SK-N-SH (cell line): ENCODE measurements at regions not wholly inside any gene's neighbourhood (a gene's known extent, or its start where the extent isn't known, plus 50 kb on each side); places are given as distances from the start of the nearest gene placed in this dataset.

Source experiments
- CTCF ChIA-PET: fragments of 300-600, 350-600 bp; formaldehyde crosslinking; extraction: SDS; loops from one replicate; lab custom pipeline; 2021; lab: Yijun Ruan, JAX
- POLR2A ChIA-PET: fragments of 350-600 bp; sonication (Branson Sonifier 250); formaldehyde crosslinking; extraction: SDS; loops from one replicate; lab custom pipeline; 2020; ENCODE audit warnings: antibody characterized with exemption, inconsistent platforms; lab: Yijun Ruan, JAX
- DNase-seq: peaks from one replicate; pipeline ENCODE4 v3.0.0; 2012
- H2AFZ ChIP-seq: fragments of 200-600 bp; sonication (generic); 2 replicates; pipeline ENCODE4 v1.8.1; 2016; ENCODE audit warnings: antibody characterized with exemption, mild to moderate bottlenecking, low read depth
- H3F3A ChIP-seq: fragments of 200-600 bp; sonication (generic); replicated peaks from 2 replicates; pipeline ENCODE3; 2016; ENCODE audit warnings: antibody characterized with exemption, mild to moderate bottlenecking; ENCODE audit not compliant: insufficient read depth
- H3K27ac ChIP-seq, 2 experiments: fragments of 200-500 bp in 1 of 2; fragments of 200-600 bp in 1 of 2; sonication (Bioruptor generic) in 1 of 2; sonication (generic), shearing (Covaris generic) in 1 of 2; 2 replicates each; pipeline versions ENCODE4 v1.5.1 to v1.6.1; 2014 to 2016; ENCODE audit warnings: low read depth in 2 of 2, inconsistent platforms in 1 of 2, low read length in 1 of 2, mild to moderate bottlenecking in 1 of 2, mixed read lengths in 1 of 2
- H3K27me3 ChIP-seq: fragments of 200-600 bp; sonication (generic), shearing (Covaris generic); 2 replicates; pipeline ENCODE4 v1.6.1; 2016; ENCODE audit warnings: mixed run types; ENCODE audit not compliant: insufficient read depth
- H3K36me3 ChIP-seq, 2 experiments: fragments of 200-500 bp in 1 of 2; fragments of 200-600 bp in 1 of 2; sonication (Bioruptor generic) in 1 of 2; sonication (generic) in 1 of 2; replicated peaks in 1 of 2; 2 replicates each; pipeline versions ENCODE3 to v1.5.1; 2014 to 2016; ENCODE audit warnings: low read length in 1 of 2, mild to moderate bottlenecking in 1 of 2; ENCODE audit not compliant: insufficient read depth in 2 of 2, control insufficient read depth in 1 of 2
- H3K4me1 ChIP-seq, 2 experiments: fragments of 200-500 bp in 1 of 2; fragments of 200-600 bp in 1 of 2; sonication (Bioruptor generic) in 1 of 2; sonication (generic), shearing (Covaris generic) in 1 of 2; 2 replicates each; pipeline versions ENCODE4 v1.5.1 to v1.6.1; 2014 to 2016; ENCODE audit warnings: low read depth in 1 of 2, low read length in 1 of 2, mixed run types in 1 of 2; ENCODE audit not compliant: insufficient read depth in 2 of 2, control insufficient read depth in 1 of 2
- H3K4me2 ChIP-seq: fragments of 200-600 bp; sonication (generic), shearing (Covaris generic); 2 replicates; pipeline ENCODE4 v1.6.1; 2017; ENCODE audit warnings: mixed run types
- H3K4me3 ChIP-seq, 2 experiments: fragments of 200-500 bp in 1 of 2; fragments of 200-600 bp in 1 of 2; sonication (Bioruptor generic) in 1 of 2; sonication (generic), shearing (Covaris generic) in 1 of 2; 2 replicates each; pipeline versions ENCODE4 v1.5.1 to v1.8.1; 2014 to 2016; ENCODE audit warnings: low read depth in 2 of 2, inconsistent platforms in 1 of 2, low read length in 1 of 2, mild to moderate bottlenecking in 1 of 2, mixed read lengths in 1 of 2, moderate library complexity in 1 of 2
- H3K79me2 ChIP-seq: fragments of 200-600 bp; sonication (generic); 2 replicates; pipeline ENCODE4 v1.8.1; 2017; ENCODE audit warnings: mild to moderate bottlenecking; ENCODE audit not compliant: insufficient read depth
- H3K9ac ChIP-seq: fragments of 200-600 bp; sonication (generic); 2 replicates; pipeline ENCODE4 v1.6.1; 2017; ENCODE audit warnings: mixed run types
- H3K9me2 ChIP-seq: fragments of 200-600 bp; sonication (generic); 2 replicates; pipeline ENCODE4 v1.6.1; 2017; ENCODE audit warnings: mixed run types
- H3K9me3 ChIP-seq: fragments of 200-600 bp; sonication (generic); 2 replicates; pipeline ENCODE4 v1.6.1; 2017; ENCODE audit warnings: mixed run types, mild to moderate bottlenecking, moderate library complexity
- H4K20me1 ChIP-seq: fragments of 200-600 bp; sonication (generic); 2 replicates; pipeline ENCODE4 v1.6.1; 2017; ENCODE audit warnings: mild to moderate bottlenecking, mixed run types; ENCODE audit not compliant: insufficient read depth
- ELF1 ChIP-seq: IDR thresholded peaks from 2 replicates; pipeline ENCODE4 v1.4.0; 2012
- EZH2phosphoT487 ChIP-seq: fragments of 200-600 bp; sonication (generic); IDR thresholded peaks from 2 replicates; pipeline ENCODE4 v1.6.1; 2017; ENCODE audit warnings: low read depth, mixed run types, mild to moderate bottlenecking, antibody characterized with exemption, moderate library complexity, borderline replicate concordance
- FOXJ3 ChIP-seq: sonication (generic); formaldehyde crosslinking; IDR thresholded peaks from 2 replicates; pipeline ENCODE4 v1.5.1; 2020; ENCODE audit warnings: mild to moderate bottlenecking, missing genetic modification reagents
- FOXM1 ChIP-seq: IDR thresholded peaks from 2 replicates; pipeline ENCODE4 v1.4.0; 2012; ENCODE audit warnings: low read depth, mild to moderate bottlenecking
- GABPA ChIP-seq: IDR thresholded peaks from 2 replicates; pipeline ENCODE4 v1.4.0; 2012; ENCODE audit warnings: low read depth, mild to moderate bottlenecking
- JUND ChIP-seq: IDR thresholded peaks from 2 replicates; pipeline ENCODE4 v1.4.0; 2012
- MEF2A ChIP-seq: IDR thresholded peaks from 2 replicates; pipeline ENCODE4 v1.4.0; 2012; ENCODE audit warnings: low read depth, borderline replicate concordance
- MXI1 ChIP-seq: IDR thresholded peaks from 2 replicates; pipeline ENCODE4 v1.6.1; 2012; ENCODE audit warnings: mild to moderate bottlenecking, low read depth, low read length, improper control_type of control experiment
- NFIC ChIP-seq: IDR thresholded peaks from 2 replicates; pipeline ENCODE4 v1.4.0; 2012; ENCODE audit warnings: borderline replicate concordance
- NRF1 ChIP-seq: IDR thresholded peaks from 2 replicates; pipeline ENCODE4 v1.6.1; 2012; ENCODE audit warnings: low read depth, mild to moderate bottlenecking, low read length
- RAD21 ChIP-seq: IDR thresholded peaks from 2 replicates; pipeline ENCODE4 v1.6.1; 2012; ENCODE audit warnings: mild to moderate bottlenecking, low read length
- RXRA ChIP-seq: IDR thresholded peaks from 2 replicates; pipeline ENCODE4 v1.4.0; 2012; ENCODE audit warnings: low read depth, mild to moderate bottlenecking, borderline replicate concordance
- SMC3 ChIP-seq: IDR thresholded peaks from 2 replicates; pipeline ENCODE4 v1.6.1; 2012; ENCODE audit warnings: low read depth, low read length, improper control_type of control experiment
- TCF12 ChIP-seq: IDR thresholded peaks from 2 replicates; pipeline ENCODE4 v1.4.0; 2012
- TEAD4 ChIP-seq: IDR thresholded peaks from 2 replicates; pipeline ENCODE4 v1.4.0; 2012; ENCODE audit warnings: mild to moderate bottlenecking, borderline replicate concordance; ENCODE audit not compliant: insufficient read depth
- YY1 ChIP-seq: IDR thresholded peaks from 2 replicates; pipeline ENCODE4 v1.4.0; 2012; ENCODE audit warnings: low read depth, mild to moderate bottlenecking
- WGBS: methylation state at CpG from one replicate; pipeline ENCODE4 v1.1.6; 2017; ENCODE audit warnings: low lambda C conversion rate; 5-methylcytosine and 5-hydroxymethylcytosine counted together
- TF ChIP-seq, protein P1 (sequence below): IDR thresholded peaks from 2 replicates; pipeline ENCODE4 v1.4.0; 2012; ENCODE audit warnings: low read depth
- TF ChIP-seq, protein P2 (sequence below): fragments of 150-350 bp; IDR thresholded peaks from 2 replicates; pipeline ENCODE4 v1.6.1; 2017; ENCODE audit warnings: antibody characterized with exemption, low read length, low read depth, borderline replicate concordance
- TF ChIP-seq, protein P3 (sequence below): IDR thresholded peaks from 2 replicates; pipeline ENCODE4 v1.6.1; 2012; ENCODE audit warnings: mild to moderate bottlenecking, low read depth, low read length, moderate library complexity
- TF ChIP-seq, protein P4 (sequence below): IDR thresholded peaks from 2 replicates; pipeline ENCODE4 v1.4.0; 2012; ENCODE audit warnings: low read depth, borderline replicate concordance
- TF ChIP-seq, protein P5 (sequence below): fragments of 200-600 bp; sonication (generic); IDR thresholded peaks from 2 replicates; pipeline ENCODE4 v1.6.1; 2017; ENCODE audit warnings: antibody characterized with exemption, mild to moderate bottlenecking, moderate library complexity

DNA sequence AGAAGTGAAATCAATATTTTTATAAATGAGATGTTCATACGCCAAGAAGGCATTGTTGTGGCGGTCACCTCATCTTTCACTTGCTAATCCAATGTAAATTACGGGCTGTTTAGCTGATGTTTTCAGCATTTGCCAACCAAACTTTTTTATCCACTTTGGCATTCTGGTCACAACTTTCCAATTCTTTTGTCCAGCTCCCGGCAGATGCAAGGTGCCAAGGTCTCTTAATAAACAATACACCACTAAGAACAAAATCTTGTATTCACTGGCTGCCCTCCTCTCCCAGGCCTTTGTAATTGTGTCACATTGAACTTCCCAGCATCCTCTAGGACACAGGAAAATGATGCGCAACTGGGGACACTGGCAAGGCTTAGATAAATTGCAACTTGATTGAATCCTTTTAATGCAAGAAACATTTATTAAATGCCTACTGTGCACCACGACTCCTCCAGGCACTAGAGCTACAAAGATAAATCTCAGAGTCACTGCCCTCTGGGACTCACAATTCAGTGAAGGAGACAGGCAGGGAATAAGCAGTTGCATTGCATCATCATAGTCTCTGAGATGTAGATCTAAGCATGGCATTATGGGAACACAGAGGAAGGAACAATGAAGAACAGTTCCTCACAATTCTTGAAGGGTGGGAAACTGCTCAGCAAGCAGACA, 165.4 kb upstream of the C16orf82 start:
- no peaks in the 10 kb centered on the region for H4K20me1 ChIP-seq
- ChIA-PET CTCF (no interaction called here), POLR2A (no interaction called here)
- H3K27me3 ChIP-seq, result no peaks in the 10 kb centered on the region
- H2AFZ ChIP-seq, result no peak overlapping the region
- no peaks in the 10 kb centered on the region for H3F3A ChIP-seq
- H3K9me3 ChIP-seq, result no peaks in the 10 kb centered on the region
- no peak overlapping the region for H3K9ac ChIP-seq
- H3K4me1 ChIP-seq, result no peaks in the 10 kb centered on the region
- H3K27ac ChIP-seq, result no peak overlapping the region
- no peaks in the 10 kb centered on the region for H3K9me2 ChIP-seq
- TF ChIP-seq SMC3 (no peak), RAD21 (no peak), MEF2A (no peak), YY1 (no peak), RXRA (no peak), TEAD4 (no peak), NFIC (no peak), FOXJ3 (CRISPR knock-in tag) (no peak), JUND (no peak), MXI1 (no peak)
- TF ChIP-seq, protein P1, sequence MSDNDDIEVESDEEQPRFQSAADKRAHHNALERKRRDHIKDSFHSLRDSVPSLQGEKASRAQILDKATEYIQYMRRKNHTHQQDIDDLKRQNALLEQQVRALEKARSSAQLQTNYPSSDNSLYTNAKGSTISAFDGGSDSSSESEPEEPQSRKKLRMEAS, result no peak
- TF ChIP-seq, protein P2, sequence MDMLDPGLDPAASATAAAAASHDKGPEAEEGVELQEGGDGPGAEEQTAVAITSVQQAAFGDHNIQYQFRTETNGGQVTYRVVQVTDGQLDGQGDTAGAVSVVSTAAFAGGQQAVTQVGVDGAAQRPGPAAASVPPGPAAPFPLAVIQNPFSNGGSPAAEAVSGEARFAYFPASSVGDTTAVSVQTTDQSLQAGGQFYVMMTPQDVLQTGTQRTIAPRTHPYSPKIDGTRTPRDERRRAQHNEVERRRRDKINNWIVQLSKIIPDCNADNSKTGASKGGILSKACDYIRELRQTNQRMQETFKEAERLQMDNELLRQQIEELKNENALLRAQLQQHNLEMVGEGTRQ, result no peak
- WGBS, result 10% methylated on average over 6 of the region's 6 CpGs
- no peaks in the 10 kb centered on the region for H3K36me3 ChIP-seq
- H3K4me2 ChIP-seq, result no peak overlapping the region
- no peak for DNase-seq
- H3K79me2 ChIP-seq, result no peaks in the 10 kb centered on the region
- no peak overlapping the region for H3K4me3 ChIP-seq

DNA sequence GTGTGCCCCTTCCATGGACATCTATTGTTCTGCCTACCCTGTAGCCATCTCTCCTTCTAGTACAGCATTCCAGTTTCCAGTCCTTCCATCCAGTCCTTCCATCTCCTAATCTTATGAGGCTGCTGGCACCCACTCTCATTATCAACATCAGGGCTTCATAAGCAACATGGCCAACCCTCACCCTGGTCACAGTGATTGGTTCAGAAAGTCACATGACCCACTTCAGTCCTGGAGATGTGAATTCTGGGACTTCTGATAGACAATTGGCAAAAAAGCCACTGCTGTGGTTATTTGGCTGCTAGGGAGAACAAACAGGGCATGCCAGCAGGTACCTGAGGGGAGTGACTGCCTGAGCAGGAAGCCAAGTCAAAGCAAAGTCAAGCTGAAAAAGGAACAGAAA, 164.7 kb upstream of the C16orf82 start:
- Histone ChIP-seq H3K27me3 (no peaks in the 10 kb centered on the region), H2AFZ (no peak overlapping the region), H3K9me2 (no peaks in the 10 kb centered on the region), H3K4me2 (no peak overlapping the region), H3K79me2 (no peaks in the 10 kb centered on the region), H3K4me1 (no peaks in the 10 kb centered on the region), H3K4me3 (no peak overlapping the region), H3K27ac (no peak overlapping the region), H3K36me3 (no peaks in the 10 kb centered on the region), H4K20me1 (no peaks in the 10 kb centered on the region), H3K9me3 (no peaks in the 10 kb centered on the region), H3F3A (no peaks in the 10 kb centered on the region), H3K9ac (no peak overlapping the region)
- no peak for DNase-seq
- POLR2A ChIA-PET, result no interaction called here
- CTCF ChIA-PET, result no interaction called here
- no peak for TF ChIP-seq EZH2phosphoT487
- no peak for TF ChIP-seq YY1
- TF ChIP-seq, protein P3, sequence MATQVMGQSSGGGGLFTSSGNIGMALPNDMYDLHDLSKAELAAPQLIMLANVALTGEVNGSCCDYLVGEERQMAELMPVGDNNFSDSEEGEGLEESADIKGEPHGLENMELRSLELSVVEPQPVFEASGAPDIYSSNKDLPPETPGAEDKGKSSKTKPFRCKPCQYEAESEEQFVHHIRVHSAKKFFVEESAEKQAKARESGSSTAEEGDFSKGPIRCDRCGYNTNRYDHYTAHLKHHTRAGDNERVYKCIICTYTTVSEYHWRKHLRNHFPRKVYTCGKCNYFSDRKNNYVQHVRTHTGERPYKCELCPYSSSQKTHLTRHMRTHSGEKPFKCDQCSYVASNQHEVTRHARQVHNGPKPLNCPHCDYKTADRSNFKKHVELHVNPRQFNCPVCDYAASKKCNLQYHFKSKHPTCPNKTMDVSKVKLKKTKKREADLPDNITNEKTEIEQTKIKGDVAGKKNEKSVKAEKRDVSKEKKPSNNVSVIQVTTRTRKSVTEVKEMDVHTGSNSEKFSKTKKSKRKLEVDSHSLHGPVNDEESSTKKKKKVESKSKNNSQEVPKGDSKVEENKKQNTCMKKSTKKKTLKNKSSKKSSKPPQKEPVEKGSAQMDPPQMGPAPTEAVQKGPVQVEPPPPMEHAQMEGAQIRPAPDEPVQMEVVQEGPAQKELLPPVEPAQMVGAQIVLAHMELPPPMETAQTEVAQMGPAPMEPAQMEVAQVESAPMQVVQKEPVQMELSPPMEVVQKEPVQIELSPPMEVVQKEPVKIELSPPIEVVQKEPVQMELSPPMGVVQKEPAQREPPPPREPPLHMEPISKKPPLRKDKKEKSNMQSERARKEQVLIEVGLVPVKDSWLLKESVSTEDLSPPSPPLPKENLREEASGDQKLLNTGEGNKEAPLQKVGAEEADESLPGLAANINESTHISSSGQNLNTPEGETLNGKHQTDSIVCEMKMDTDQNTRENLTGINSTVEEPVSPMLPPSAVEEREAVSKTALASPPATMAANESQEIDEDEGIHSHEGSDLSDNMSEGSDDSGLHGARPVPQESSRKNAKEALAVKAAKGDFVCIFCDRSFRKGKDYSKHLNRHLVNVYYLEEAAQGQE, result no peak
- TF ChIP-seq TCF12, result no peak
- no peak for TF ChIP-seq FOXM1
- TF ChIP-seq SMC3, result no peak
- no peak for TF ChIP-seq FOXJ3 (CRISPR knock-in tag)
- TF ChIP-seq MEF2A, result no peak
- TF ChIP-seq GABPA, result no peak
- TF ChIP-seq NRF1, result no peak
- TF ChIP-seq, protein P4, sequence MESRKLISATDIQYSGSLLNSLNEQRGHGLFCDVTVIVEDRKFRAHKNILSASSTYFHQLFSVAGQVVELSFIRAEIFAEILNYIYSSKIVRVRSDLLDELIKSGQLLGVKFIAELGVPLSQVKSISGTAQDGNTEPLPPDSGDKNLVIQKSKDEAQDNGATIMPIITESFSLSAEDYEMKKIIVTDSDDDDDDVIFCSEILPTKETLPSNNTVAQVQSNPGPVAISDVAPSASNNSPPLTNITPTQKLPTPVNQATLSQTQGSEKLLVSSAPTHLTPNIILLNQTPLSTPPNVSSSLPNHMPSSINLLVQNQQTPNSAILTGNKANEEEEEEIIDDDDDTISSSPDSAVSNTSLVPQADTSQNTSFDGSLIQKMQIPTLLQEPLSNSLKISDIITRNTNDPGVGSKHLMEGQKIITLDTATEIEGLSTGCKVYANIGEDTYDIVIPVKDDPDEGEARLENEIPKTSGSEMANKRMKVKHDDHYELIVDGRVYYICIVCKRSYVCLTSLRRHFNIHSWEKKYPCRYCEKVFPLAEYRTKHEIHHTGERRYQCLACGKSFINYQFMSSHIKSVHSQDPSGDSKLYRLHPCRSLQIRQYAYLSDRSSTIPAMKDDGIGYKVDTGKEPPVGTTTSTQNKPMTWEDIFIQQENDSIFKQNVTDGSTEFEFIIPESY, result no peak
- TF ChIP-seq RAD21, result no peak
- TF ChIP-seq, protein P5, sequence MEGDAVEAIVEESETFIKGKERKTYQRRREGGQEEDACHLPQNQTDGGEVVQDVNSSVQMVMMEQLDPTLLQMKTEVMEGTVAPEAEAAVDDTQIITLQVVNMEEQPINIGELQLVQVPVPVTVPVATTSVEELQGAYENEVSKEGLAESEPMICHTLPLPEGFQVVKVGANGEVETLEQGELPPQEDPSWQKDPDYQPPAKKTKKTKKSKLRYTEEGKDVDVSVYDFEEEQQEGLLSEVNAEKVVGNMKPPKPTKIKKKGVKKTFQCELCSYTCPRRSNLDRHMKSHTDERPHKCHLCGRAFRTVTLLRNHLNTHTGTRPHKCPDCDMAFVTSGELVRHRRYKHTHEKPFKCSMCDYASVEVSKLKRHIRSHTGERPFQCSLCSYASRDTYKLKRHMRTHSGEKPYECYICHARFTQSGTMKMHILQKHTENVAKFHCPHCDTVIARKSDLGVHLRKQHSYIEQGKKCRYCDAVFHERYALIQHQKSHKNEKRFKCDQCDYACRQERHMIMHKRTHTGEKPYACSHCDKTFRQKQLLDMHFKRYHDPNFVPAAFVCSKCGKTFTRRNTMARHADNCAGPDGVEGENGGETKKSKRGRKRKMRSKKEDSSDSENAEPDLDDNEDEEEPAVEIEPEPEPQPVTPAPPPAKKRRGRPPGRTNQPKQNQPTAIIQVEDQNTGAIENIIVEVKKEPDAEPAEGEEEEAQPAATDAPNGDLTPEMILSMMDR, result no peak
- TF ChIP-seq ELF1, result no peak
